HG02870 (cell line): ENCODE measurements at regions not wholly inside any gene's neighbourhood (a gene's known extent, or its start where the extent isn't known, plus 50 kb on each side); places are given as distances from the start of the nearest gene placed in this dataset.
"Not testable (repeated sequence)": the region's sequence is repeated elsewhere in the genome, so short reads cannot be mapped to it uniquely, and the experiment has no call there.

Source experiments
- ATAC-seq: cut with Tn5 transposase; IDR thresholded peaks from one replicate; pipeline ENCODE4 v1.9.1; 2021; ENCODE audit warnings: mild to moderate bottlenecking, moderate library complexity; ENCODE audit not compliant: unreplicated experiment

GRCh38 chr3:62926494-62926893, 51.3 kb upstream of the CADPS start:
- no peak for ATAC-seq

DNA sequence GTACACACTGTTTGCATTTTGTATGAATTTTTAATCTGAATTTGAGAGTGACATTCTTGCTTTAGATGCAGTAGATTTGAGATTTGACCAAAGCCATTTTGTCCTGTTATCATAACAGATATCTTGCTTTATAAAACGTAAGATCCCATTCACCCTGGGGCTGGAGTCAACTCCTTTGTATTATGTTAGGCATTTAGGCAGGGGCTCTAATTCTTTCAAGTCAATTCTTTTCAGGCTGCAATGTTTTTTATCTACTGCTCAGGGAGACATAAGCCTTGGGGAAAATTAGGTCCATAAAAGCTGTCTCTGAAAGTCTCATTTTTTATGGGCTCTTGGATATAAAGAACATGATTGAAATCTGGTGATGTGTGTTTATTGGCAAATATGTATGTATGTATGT, 53.0 kb upstream of the CADPS start:
- no peak for ATAC-seq

- no peak for ATAC-seq
These were observed 54.6 kb upstream of the CADPS start for GRCh38 chr3:62929771-62930170.

- no peak for ATAC-seq
These were observed 60.6 kb upstream of the CADPS start for GRCh38 chr3:62935793-62936192.

GRCh38 chr3:62936626-62937254, 61.5 kb upstream of the CADPS start:
- ATAC-seq = no peak

DNA sequence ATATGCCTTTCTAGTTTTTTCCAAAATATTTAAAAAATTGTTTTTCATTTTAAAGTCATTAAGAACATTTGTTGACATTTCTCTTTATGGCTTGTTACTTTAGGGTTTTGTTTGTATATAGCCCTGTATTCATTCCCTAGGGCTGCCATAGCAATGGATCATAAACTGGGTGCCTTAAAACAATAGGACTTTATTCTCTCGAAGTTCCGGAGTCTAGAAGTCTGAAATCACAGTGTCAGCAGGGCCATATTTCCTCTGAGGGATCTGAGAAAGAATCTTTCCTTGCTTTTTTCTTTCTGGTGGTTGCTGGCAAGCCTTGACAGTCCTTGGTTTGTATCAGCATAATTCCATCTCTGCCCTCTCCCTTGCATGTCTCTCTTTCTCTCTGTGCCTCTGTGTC, 63.4 kb upstream of the CADPS start:
- ATAC-seq = no peak

GRCh38 chr3:62939707-62940106, 64.5 kb upstream of the CADPS start:
- no peak for ATAC-seq

DNA sequence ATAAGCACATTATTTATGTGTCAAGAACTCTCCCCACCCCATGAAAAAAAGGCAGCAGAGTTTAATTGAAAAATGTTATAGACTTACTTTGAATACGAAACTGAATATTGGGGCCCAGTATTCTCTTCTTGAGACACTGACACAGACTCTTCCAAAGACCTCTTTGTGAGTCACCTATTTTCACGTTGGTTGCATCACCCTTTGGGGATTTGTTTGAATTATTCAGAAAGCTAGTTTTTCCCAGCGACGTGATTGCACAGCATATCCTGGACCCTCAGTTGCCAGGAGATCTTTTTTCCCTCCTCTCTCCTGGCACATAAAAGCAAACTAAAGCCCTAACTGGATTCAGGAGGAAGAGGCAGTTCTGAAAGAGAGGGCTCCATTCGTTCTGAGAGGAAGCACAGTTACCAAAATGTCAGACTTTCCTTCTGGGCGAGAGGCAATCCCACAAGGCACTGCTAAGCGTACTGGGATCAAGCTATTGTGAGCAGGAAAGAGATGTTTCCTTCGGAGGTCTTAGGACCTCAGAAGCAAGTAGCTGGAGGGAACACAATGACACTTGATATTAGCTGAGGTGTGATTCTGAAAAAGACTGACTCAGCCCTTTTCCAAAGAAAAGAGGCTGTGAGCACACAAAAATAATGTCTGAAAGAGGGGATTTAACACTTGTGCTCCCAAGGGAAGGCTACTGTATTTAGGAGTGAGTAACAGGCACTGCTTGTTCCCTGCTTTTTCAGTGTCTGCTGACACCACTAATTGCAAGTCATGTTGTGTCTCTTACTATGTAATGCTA, 65.8 kb upstream of the CADPS start:
- no peak for ATAC-seq

DNA sequence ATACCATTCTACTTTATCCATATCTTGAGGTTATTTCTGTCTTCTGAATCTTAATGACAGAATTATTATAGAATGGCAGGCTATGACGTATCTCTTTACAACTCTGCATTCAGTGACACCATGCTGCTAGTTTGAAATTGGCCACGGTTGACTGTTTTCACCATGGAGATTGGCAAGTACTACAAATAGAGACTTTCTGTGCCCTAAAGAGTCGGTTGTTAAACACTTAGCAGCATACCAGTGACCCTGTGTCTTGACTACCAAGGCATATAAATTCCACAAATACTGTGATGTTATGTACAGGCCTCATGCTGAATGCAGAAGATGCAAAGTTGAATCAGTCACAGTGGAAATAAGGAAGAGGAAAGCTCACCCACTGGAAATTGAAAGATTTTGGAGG, 67.0 kb upstream of the CADPS start:
- no peak for ATAC-seq

GRCh38 chr3:62942764-62943163, 67.5 kb upstream of the CADPS start:
- no peak for ATAC-seq

DNA sequence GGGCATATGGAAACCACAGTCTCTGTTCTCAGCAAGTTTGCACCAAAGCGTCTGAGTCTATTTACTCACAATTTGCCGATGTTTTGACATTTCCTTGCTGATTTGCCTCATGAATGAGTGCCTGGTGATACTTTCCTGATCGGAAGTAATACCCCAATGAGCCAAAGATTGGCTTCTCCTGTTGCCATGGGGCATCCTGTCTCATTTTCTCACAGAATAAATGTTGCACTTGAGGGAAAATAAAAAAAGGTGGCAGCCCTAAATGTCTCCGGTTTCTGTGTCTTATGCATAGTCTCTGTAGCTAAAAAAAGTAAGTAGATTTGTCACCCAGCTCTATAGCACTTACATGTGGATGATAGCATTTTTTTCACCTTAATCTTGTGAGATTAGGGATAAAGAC, 73.7 kb upstream of the CADPS start:
- ATAC-seq = no peak

DNA sequence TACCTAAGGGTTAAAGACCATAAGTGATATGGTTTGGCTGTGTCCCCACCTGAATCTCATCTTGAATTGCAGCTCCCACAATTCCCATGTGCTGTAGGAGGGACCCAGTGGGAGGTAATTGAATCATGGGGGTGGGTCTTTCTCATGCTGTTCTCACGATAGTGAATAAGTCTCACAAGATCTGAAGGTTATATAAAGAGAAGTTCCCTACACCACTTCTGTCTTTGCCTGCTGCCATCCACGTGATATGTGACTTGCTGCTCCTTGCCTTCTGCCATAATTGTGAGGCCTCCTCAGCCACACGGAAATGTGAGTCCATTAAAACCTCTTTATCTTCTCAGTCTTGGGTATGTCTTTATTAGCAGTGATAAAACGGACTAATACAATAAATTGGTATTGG, 75.0 kb upstream of the CADPS start:
- ATAC-seq = no peak

GRCh38 chr3:62951037-62951613, 75.9 kb upstream of the CADPS start:
- ATAC-seq = no peak

DNA sequence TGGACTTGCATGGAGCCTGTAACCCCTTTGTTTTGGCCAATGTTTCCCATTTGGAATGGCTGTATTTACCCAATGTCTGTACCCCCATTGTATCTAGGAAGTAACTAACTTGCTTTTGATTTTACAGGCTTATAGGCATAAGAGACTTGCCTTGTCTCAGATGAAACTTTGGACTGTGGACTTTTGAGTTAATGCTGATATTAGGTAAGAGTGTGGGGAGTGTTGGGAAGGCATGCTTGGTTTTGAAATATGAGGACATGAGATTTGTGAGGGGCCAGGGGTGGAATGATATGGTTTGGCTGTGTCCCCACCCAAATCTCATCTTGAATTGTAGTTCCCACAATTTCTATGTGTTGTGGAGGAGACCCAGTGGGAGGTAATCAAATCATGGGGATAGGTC, 76.7 kb upstream of the CADPS start:
- ATAC-seq = not testable (repeated sequence)

GRCh38 chr3:62954580-62954979, 79.4 kb upstream of the CADPS start:
- peak; percentile 87 for ATAC-seq

DNA sequence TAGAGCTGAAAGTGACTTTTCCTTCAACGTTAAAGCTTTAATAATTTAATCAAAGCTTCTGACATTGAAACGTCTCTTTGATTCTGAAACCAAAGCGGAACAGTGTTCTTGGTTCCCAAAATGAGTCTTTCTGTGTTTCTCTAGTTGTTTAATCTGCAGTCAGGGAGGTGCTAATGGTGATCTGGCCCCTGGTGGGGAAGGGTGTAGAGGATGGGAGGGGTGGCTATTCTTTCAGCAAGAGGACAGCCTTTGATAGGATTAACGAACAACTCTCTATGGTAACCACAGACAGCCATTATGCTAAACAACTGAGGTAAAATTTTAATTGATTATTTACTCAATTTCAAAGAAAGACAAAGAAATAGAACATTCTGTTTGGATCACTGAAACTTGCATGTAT, 79.9 kb upstream of the CADPS start:
- ATAC-seq = no peak

DNA sequence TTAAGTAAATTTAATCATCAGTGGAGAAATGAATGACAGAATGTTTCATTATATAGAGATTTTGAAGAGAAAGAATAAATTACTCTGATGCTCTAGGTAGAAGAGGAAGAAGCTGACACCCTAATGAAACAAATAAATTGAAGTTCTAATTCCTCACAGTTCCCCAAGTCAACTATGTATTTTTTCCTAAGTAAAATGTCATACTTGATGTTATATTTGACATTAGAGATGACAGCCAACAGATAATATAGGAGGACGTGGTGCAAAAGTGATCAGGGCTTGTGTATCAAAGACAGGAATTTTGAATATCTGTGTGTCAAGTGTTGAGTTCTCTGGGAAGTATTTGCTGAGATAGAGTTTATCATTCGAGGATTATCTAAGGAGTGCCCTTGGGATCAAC, 81.2 kb upstream of the CADPS start:
- no peak for ATAC-seq

- ATAC-seq = no peak
These were observed 86.8 kb upstream of the CADPS start for GRCh38 chr3:62961874-62962556.

- ATAC-seq = no peak
These were observed 87.5 kb upstream of the CADPS start for GRCh38 chr3:62962714-62963113.

- ATAC-seq = no peak
These were observed 90.1 kb upstream of the CADPS start for GRCh38 chr3:62965311-62965710.

- no peak for ATAC-seq
These were observed 92.9 kb upstream of the CADPS start for GRCh38 chr3:62968128-62968527.

GRCh38 chr3:62970648-62971047, 95.4 kb upstream of the CADPS start:
- ATAC-seq = no peak
